ENCODE measurements at regions not wholly inside any gene's neighbourhood (a gene's known extent, or its start where the extent isn't known, plus 50 kb on each side); places are given as distances from the start of the nearest gene placed in this dataset.

- in situ Hi-C loops (cut with HindIII; ENCODE audit: low pct_unique_long_range_greater_than_20kb, low sequenced_read_pairs), result no loop called here
- TF ChIP-seq JUND (IDR thresholded peaks at IDR 0.05; ENCODE audit: low read depth), result no peak
- DNase-seq (ENCODE audit: low read depth in 1 of 2, low spot score in 1 of 2), result no peak
Measured at GRCh38 chrX:7204619-7205018, 56.7 kb upstream of the PUDP start.

GRCh38 chrX:7202206-7202605 is 54.3 kb upstream of the PUDP start:
- no peak for TF ChIP-seq JUND (IDR thresholded peaks at IDR 0.05; ENCODE audit: low read depth)
- in situ Hi-C loops (cut with HindIII; ENCODE audit: low pct_unique_long_range_greater_than_20kb, low sequenced_read_pairs), result no loop called here
- DNase-seq (ENCODE audit: low read depth in 1 of 2, low spot score in 1 of 2), result no peak

- DNase-seq (ENCODE audit: low read depth in 1 of 2, low spot score in 1 of 2), result no peak
- in situ Hi-C loops (cut with HindIII; ENCODE audit: low pct_unique_long_range_greater_than_20kb, low sequenced_read_pairs), result no loop called here
- TF ChIP-seq JUND (IDR thresholded peaks at IDR 0.05; ENCODE audit: low read depth), result no peak
Measured at GRCh38 chrX:7201496-7201895, 53.5 kb upstream of the PUDP start.

- no peak for DNase-seq (ENCODE audit: low read depth in 1 of 2, low spot score in 1 of 2)
- in situ Hi-C loops (cut with HindIII; ENCODE audit: low pct_unique_long_range_greater_than_20kb, low sequenced_read_pairs), result no loop called here
- no peak for TF ChIP-seq JUND (IDR thresholded peaks at IDR 0.05; ENCODE audit: low read depth)
Measured at GRCh38 chrX:7198499-7198898, 50.5 kb upstream of the PUDP start.
